GM12873 (cell line): ENCODE measurements at regions not wholly inside any gene's neighbourhood (a gene's known extent, or its start where the extent isn't known, plus 50 kb on each side); places are given as distances from the start of the nearest gene placed in this dataset.

ENCODE experiments used
- TF ChIP-seq, protein P1 (sequence below): IDR thresholded peaks from 2 replicates; pipeline ENCODE4 v1.5.1; 2012; ENCODE audit warnings: low read depth, mild to moderate bottlenecking, moderate library complexity, low read length, control low read depth; ENCODE audit not compliant: insufficient read depth; ENCODE audit errors: missing control alignments

DNA sequence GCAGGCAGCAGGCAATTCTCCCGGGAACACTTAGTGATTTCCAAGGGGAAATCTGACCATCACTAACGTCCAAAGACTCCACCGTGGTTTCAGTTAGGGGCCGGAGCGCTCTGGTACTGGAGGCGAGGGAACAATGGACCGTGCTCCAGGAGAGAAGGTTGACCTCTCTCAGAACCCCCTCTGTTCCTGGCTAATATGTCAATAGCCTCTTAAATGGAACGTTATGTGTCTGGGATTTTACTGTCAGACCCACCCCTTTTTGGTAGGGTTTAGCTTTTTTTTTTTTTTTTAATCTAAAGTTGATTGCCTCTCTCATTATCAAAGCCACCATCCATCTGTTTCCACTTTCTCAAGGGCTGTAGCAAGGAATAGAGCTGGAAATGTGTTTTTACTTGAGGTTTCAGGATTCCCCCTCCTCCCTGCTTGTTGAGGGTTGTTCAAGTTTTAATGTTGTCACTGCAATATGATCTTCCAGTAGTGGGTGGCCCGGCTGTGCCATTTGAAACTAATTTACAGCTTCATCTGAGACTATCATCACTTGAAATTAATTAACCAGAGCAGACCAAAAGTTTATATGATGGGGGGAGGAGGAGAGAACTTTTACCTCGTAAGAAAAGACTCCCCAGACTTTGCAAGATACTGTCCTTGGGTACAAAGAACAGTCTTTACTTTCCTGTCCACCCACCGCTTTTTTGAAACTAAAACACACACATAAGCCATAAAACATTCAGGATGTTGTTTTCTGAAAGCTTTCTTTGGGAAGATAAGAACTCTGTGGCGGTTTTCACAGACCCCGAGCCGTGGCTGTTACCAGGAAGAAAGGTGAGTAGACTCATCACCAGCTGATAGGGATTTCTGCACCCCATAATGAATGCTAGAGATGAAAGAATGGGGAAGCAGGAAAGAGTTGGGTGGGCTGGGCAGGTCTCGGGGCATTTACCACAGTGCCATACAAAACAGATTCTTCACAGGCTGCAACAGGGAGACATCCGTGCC lies 187.8 kb downstream of the UACA start:
- TF ChIP-seq, protein P1, sequence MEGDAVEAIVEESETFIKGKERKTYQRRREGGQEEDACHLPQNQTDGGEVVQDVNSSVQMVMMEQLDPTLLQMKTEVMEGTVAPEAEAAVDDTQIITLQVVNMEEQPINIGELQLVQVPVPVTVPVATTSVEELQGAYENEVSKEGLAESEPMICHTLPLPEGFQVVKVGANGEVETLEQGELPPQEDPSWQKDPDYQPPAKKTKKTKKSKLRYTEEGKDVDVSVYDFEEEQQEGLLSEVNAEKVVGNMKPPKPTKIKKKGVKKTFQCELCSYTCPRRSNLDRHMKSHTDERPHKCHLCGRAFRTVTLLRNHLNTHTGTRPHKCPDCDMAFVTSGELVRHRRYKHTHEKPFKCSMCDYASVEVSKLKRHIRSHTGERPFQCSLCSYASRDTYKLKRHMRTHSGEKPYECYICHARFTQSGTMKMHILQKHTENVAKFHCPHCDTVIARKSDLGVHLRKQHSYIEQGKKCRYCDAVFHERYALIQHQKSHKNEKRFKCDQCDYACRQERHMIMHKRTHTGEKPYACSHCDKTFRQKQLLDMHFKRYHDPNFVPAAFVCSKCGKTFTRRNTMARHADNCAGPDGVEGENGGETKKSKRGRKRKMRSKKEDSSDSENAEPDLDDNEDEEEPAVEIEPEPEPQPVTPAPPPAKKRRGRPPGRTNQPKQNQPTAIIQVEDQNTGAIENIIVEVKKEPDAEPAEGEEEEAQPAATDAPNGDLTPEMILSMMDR = no peak

DNA sequence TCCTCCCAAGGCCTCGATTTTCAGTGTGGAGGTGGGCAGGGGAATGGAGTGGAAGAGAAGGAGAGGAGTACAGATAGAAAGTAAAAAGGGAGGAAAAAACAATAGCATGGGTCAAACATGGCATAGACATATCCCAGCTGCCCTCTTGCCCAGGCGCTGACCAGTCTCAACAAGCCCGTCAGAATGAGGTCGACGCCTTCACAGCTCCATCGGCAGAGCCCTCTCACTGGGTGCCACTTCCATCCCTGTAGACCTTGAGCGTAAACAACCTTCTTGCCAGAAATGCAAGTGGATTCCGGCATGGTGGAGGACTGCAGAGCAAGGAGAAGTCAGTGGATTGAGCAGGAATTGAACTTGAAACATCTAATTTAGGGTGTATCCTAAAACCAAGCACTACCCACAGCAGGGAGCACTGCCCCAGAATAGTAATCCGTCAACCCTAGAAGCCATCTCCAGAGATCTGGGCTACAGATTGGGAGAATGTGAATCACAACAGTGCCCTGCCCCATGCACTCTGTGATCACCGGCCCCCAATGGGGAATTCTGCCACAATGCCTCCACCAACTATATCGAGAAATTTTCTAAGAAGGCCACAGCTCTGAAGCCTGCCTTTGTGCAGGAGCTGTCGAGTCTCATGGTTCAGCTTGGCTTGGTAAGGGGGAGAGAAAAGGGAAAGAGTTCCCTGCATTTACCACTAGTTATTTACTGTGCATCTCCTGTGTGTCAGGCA lies 190.1 kb downstream of the UACA start:
- TF ChIP-seq, protein P1 = no peak

DNA sequence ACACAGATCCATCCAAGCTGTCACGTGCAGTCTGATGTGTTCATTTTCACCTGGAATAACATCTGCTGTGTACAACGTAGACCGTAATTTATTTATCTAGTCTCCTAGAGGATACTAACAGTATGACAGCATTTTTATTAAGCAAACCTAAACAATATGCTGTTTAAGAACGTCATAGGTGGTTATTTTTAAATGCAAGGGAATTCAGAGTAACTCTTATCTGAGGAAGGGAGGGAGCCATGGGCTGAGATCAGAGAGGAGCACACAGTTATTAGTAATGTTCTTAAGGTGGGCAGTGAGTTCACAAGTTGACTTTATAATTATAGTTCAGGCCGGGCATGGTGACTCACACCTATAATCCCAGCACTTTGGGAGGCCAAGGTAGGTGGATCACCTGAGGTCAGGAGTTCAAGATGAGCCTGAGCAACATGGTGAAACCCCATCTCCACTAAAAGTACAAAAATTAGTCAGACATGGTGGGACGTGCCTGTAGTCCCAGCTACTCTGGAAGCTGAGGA lies 193.6 kb downstream of the UACA start:
- TF ChIP-seq, protein P1 = no peak

DNA sequence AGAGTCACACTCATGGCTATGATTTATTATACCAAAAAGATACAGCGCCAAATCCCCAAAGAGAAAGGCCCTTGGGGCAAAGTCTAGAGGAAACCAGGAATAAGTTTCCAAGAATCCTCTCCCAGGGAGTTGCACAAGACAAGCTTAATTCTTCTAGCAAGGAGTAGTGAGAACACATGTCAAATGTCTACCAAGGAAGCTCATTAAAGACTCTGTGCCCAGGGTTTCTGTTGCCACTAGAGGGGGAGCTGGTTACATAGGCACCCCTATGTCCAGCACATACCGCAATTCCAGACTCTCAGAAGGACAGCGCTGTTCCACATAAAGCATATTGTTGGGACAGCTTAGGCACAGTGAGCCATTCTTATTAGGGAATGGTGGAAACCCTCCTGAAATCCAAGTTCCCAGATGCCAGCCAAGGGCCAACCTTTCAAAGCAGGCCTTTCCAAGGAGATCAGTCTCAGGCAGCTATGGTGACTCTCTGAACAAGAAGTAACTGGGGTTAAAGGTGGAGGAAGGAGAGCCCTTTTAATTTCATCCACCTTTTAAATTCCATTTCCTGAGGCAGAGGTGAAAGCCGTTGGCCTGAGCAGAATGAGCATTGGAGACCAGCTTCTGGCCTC lies 194.2 kb downstream of the UACA start:
- TF ChIP-seq, protein P1 = peak; percentile 36

DNA sequence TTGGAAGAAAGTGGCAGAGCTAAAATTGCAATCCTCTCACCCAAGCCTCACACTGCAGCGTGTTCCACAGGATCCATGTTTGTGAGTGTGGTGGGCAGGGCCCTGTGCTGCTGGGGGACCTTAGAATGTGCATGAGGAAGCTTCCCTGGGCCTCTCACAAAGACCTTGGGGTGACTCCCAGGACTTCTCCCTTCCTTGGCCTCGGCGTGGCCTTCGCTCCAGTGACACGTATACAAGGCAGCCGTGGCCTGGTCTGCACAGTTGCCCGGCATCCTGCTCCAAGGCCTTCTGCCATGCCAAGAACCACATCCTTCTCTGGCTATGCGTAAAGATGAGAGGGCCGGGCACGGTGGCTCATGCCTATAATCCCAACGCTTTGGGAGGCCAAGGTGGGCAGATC lies 196.4 kb downstream of the UACA start:
- TF ChIP-seq, protein P1 = no peak

DNA sequence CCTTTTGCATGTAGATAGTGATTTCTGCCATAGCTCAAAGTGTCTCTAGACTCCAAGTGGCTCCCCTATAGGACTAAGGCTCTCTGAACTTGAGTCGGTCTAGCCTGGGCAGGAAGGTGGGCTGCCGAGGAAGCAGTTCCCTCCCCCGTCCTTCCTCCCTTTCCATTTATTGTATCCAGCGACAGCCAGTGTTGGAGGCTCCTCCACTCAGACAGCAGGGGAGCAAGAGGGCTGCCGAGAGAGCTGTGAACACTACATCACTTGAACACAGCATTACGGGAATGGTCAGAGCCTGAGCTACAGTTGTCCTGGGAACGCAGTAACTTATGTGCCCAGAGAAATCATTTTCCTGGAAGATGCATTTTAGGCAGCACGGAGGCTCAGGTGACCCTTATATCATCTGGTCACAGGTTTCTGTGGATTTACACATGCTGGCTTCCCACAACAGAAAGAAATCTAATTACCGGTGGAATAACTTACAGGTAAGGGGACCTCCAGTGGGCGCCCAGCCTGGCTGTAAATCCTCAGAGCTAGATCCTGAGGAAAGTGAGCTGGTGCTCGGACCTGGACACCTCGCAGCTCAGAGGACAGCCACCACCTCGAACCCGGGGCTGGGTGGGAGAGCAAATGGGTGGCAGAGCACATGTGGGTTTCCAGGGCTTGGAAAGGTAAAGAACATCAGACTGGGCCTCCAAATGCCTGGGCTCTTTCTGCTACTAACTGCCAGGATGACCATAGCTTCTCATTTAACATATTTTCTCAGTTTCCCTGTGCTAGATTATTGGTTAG lies 197.1 kb downstream of the UACA start:
- TF ChIP-seq, protein P1 = no peak
